Hepatocyte (in vitro differentiated cells): ENCODE measurements at regions not wholly inside any gene's neighbourhood (a gene's known extent, or its start where the extent isn't known, plus 50 kb on each side); places are given as distances from the start of the nearest gene placed in this dataset.

ENCODE experiments used
- DNase-seq: peaks from one replicate; pipeline ENCODE4 v3.0.0-alpha.2; 2016; ENCODE audit warnings: low spot score
- H2AFZ ChIP-seq: fragments of 200-600 bp; sonication (generic); 2 replicates; pipeline ENCODE4 v1.6.0; 2016; ENCODE audit warnings: antibody characterized with exemption, mild to moderate bottlenecking
- H3K27ac ChIP-seq: fragments of 200-600 bp; sonication (generic); 2 replicates; pipeline ENCODE4 v1.5.1; 2016; ENCODE audit warnings: mild to moderate bottlenecking
- H3K27me3 ChIP-seq: fragments of 200-600 bp; sonication (generic); 2 replicates; pipeline ENCODE4 v1.6.1; 2016
- H3K36me3 ChIP-seq: fragments of 200-600 bp; sonication (generic); replicated peaks from 2 replicates; pipeline ENCODE4 v1.5.1; 2016; ENCODE audit warnings: low read depth; ENCODE audit not compliant: insufficient read depth
- H3K4me1 ChIP-seq: fragments of 200-600 bp; sonication (generic); 2 replicates; pipeline ENCODE4 v1.5.1; 2016; ENCODE audit warnings: mild to moderate bottlenecking, moderate library complexity; ENCODE audit not compliant: insufficient read depth
- H3K4me2 ChIP-seq: fragments of 200-600 bp; sonication (generic); 2 replicates; pipeline ENCODE4 v1.6.0; 2016
- H3K4me3 ChIP-seq: fragments of 200-600 bp; sonication (generic); 2 replicates; pipeline ENCODE4 v1.5.1; 2016; ENCODE audit warnings: mild to moderate bottlenecking
- H3K79me2 ChIP-seq: fragments of 200-600 bp; sonication (generic); 2 replicates; pipeline ENCODE4 v1.6.0; 2017; ENCODE audit warnings: mild to moderate bottlenecking
- H3K9me2 ChIP-seq: fragments of 200-600 bp; sonication (generic); replicated peaks from 2 replicates; pipeline ENCODE4 v1.6.0; 2017; ENCODE audit warnings: mild to moderate bottlenecking; ENCODE audit not compliant: insufficient read depth
- H3K9me3 ChIP-seq: fragments of 200-600 bp; sonication (generic); 2 replicates; pipeline ENCODE4 v1.5.1; 2016; ENCODE audit warnings: low read depth, mild to moderate bottlenecking
- H4K20me1 ChIP-seq: fragments of 200-600 bp; sonication (generic); 2 replicates; pipeline ENCODE4 v1.6.0; 2016; ENCODE audit warnings: mild to moderate bottlenecking; ENCODE audit not compliant: insufficient read depth, poor library complexity, severe bottlenecking
- CTCF ChIP-seq: fragments of 200-600 bp; sonication (generic); IDR thresholded peaks from 2 replicates; pipeline ENCODE4 v1.5.1; 2016; ENCODE audit warnings: antibody characterized with exemption, mild to moderate bottlenecking; ENCODE audit not compliant: poor library complexity
- EZH2 ChIP-seq: fragments of 200-600 bp; sonication (generic); IDR thresholded peaks from 2 replicates; pipeline ENCODE4 v1.6.1; 2016; ENCODE audit warnings: antibody characterized with exemption, mild to moderate bottlenecking, borderline replicate concordance
- EZH2phosphoT487 ChIP-seq: fragments of 200-600 bp; sonication (generic); IDR thresholded peaks from one replicate; pipeline ENCODE4 v1.6.1; 2018; ENCODE audit warnings: antibody characterized with exemption, mild to moderate bottlenecking, low read depth, moderate library complexity; ENCODE audit not compliant: unreplicated experiment, severe bottlenecking
- WGBS: methylation state at CpG from one replicate; pipeline ENCODE4 v1.1.6; 2016; ENCODE audit warnings: low lambda C conversion rate; ENCODE audit errors: missing lambda C conversion rate; 5-methylcytosine and 5-hydroxymethylcytosine counted together

GRCh38 chr13:79736356-79736755, 255.4 kb downstream of the NDFIP2 start:
- H4K20me1 ChIP-seq = no peaks in the 10 kb centered on the region
- no peaks in the 10 kb centered on the region for H3K9me2 ChIP-seq
- no peak for DNase-seq
- no peak overlapping the region for H3K4me2 ChIP-seq
- H3K79me2 ChIP-seq = no peaks in the 10 kb centered on the region
- H3K4me3 ChIP-seq = no peak overlapping the region
- WGBS = 95% methylated on average over 1 of the region's 1 CpG
- no peaks in the 10 kb centered on the region for H3K36me3 ChIP-seq
- no peak overlapping the region for H2AFZ ChIP-seq
- no peaks in the 10 kb centered on the region for H3K9me3 ChIP-seq
- no peak overlapping the region for H3K27ac ChIP-seq
- H3K4me1 ChIP-seq = peaks cover 9% of the 10 kb centered on the region
- no peaks in the 10 kb centered on the region for H3K27me3 ChIP-seq
- TF ChIP-seq EZH2phosphoT487 (no peak), CTCF (no peak), EZH2 (no peak)

DNA sequence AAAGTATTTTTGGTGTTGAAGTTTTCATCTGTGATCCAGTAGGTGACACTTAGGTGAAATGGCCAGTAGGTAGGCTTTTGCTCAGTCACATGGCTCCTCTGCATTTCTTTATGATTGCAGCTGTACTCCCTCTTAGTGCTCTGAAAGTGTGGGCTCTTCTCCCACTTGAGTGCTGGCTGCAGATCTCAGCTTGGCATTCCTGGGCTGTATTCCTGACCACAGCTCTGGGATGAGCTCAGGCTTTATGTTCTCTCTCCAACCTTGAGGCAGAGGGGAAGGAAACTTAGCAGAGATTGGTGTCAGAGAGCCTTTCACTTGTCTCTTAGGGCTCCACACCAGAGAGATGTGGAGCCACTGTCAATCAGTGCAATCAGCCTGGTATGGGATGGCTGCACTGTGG, 254.3 kb downstream of the NDFIP2 start:
- TF ChIP-seq EZH2 = no peak
- TF ChIP-seq EZH2phosphoT487 = no peak
- no peak for TF ChIP-seq CTCF
- Histone ChIP-seq H3K9me3 (no peaks in the 10 kb centered on the region), H4K20me1 (no peaks in the 10 kb centered on the region)

DNA sequence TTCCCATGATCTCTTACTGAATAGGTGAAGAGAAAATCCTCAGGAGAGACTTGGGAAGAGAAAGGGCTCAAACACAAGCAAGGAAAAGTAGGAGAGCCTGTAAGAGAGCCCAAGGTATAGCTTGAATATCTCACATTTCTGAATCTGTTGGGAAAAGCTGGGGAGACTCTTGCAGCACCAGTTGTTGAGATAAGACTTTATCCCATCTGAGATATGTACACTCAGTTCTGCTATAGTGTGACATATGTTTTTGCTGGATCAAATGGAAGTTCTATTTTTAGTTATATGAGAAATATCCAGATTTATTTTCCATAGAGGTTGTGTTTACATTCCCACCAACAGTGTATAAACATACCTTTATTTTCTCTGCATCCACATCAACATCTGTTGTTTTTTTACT, 246.1 kb downstream of the NDFIP2 start:
- H2AFZ ChIP-seq = no peak overlapping the region
- H4K20me1 ChIP-seq = no peaks in the 10 kb centered on the region
- no peak overlapping the region for H3K4me3 ChIP-seq
- no peaks in the 10 kb centered on the region for H3K36me3 ChIP-seq
- H3K27me3 ChIP-seq = no peaks in the 10 kb centered on the region
- no peak for DNase-seq
- H3K9me2 ChIP-seq = no peaks in the 10 kb centered on the region
- H3K27ac ChIP-seq = no peak overlapping the region
- H3K79me2 ChIP-seq = no peaks in the 10 kb centered on the region
- no peak overlapping the region for H3K4me2 ChIP-seq
- no peak for TF ChIP-seq EZH2phosphoT487
- no peak for TF ChIP-seq EZH2
- no peak for TF ChIP-seq CTCF
- no peaks in the 10 kb centered on the region for H3K9me3 ChIP-seq
- H3K4me1 ChIP-seq = peaks cover 28% of the 10 kb centered on the region

More for the DNA sequence above, 254.3 kb downstream of the NDFIP2 start:
- no peak for DNase-seq
- H3K4me2 ChIP-seq = no peak overlapping the region
- no peak overlapping the region for H2AFZ ChIP-seq
- H3K4me1 ChIP-seq = no peaks in the 10 kb centered on the region
- no peaks in the 10 kb centered on the region for H3K36me3 ChIP-seq
- H3K4me3 ChIP-seq = no peak overlapping the region
- no peaks in the 10 kb centered on the region for H3K79me2 ChIP-seq
- no peak overlapping the region for H3K27ac ChIP-seq
- no peaks in the 10 kb centered on the region for H3K27me3 ChIP-seq
- no peaks in the 10 kb centered on the region for H3K9me2 ChIP-seq

GRCh38 chr13:79725841-79726240, 244.9 kb downstream of the NDFIP2 start:
- 100% methylated on average over 1 of the region's 1 CpG for WGBS
- H3K4me3 ChIP-seq = no peak overlapping the region
- no peaks in the 10 kb centered on the region for H3K27me3 ChIP-seq
- H3K27ac ChIP-seq = peak overlapping the region; percentile 13
- no peaks in the 10 kb centered on the region for H3K79me2 ChIP-seq
- peaks cover 28% of the 10 kb centered on the region for H3K4me1 ChIP-seq
- no peak overlapping the region for H2AFZ ChIP-seq
- TF ChIP-seq EZH2phosphoT487 (no peak), CTCF (no peak), EZH2 (no peak)
- no peak overlapping the region for H3K4me2 ChIP-seq
- DNase-seq = no peak
- no peaks in the 10 kb centered on the region for H4K20me1 ChIP-seq
- no peaks in the 10 kb centered on the region for H3K9me3 ChIP-seq
- H3K36me3 ChIP-seq = no peaks in the 10 kb centered on the region
- H3K9me2 ChIP-seq = no peaks in the 10 kb centered on the region
